ENCODE measurements at regions not wholly inside any gene's neighbourhood (a gene's known extent, or its start where the extent isn't known, plus 50 kb on each side); places are given as distances from the start of the nearest gene placed in this dataset.

- H3K79me2 ChIP-seq (ENCODE audit: insufficient read depth, low read length) = no peaks in the 10 kb centered on the region
- H3K4me1 ChIP-seq (ENCODE audit: insufficient read depth, low read length) = no peaks in the 10 kb centered on the region
- Mint-ChIP-seq H3K4me3 (ENCODE audit: unreplicated experiment) (no peak overlapping the region), H3K9me3 (ENCODE audit: unreplicated experiment) (no peaks in the 10 kb centered on the region), H3K36me3 (ENCODE audit: low read depth, unreplicated experiment) (no peaks in the 10 kb centered on the region), H3K4me1 (ENCODE audit: low read depth, unreplicated experiment) (no peaks in the 10 kb centered on the region), H3K27ac (ENCODE audit: unreplicated experiment) (no peak overlapping the region), H3K27me3 (ENCODE audit: low read depth, unreplicated experiment) (no peaks in the 10 kb centered on the region)
- FAIRE-seq (peak; percentile 79), DNase-seq (ENCODE audit: low read depth) (no peak)
- TF ChIP-seq EZH2 (IDR thresholded peaks at IDR 0.05; ENCODE audit: insufficient read depth, low read length) = no peak
- TF ChIP-seq CTCF (IDR thresholded peaks at IDR 0.05; ENCODE audit: insufficient read depth, low read depth, low read length) = no peak
- H3K27me3 ChIP-seq (ENCODE audit: insufficient read depth, low read length) = no peaks in the 10 kb centered on the region
- H3K27ac ChIP-seq (ENCODE audit: low read depth, low read length) = no peak overlapping the region
- no peaks in the 10 kb centered on the region for H3K36me3 ChIP-seq (ENCODE audit: insufficient read depth, low read length)
- H2AFZ ChIP-seq (ENCODE audit: low read depth, low read length) = no peak overlapping the region
- H3K4me3 ChIP-seq (ENCODE audit: insufficient read depth, low read depth, low read length) = no peak overlapping the region
- no peaks in the 10 kb centered on the region for H4K20me1 ChIP-seq (ENCODE audit: insufficient read depth, low read length)
- H3K4me2 ChIP-seq (ENCODE audit: low read length) = no peak overlapping the region
- no peak overlapping the region for H3K9ac ChIP-seq (ENCODE audit: low read length)
- no peaks in the 10 kb centered on the region for H3K9me3 ChIP-seq (ENCODE audit: insufficient read depth, low read depth, low read length)
Measured at GRCh38 chr21:28239340-28239739, 753.3 kb downstream of the LTN1 start.

DNA sequence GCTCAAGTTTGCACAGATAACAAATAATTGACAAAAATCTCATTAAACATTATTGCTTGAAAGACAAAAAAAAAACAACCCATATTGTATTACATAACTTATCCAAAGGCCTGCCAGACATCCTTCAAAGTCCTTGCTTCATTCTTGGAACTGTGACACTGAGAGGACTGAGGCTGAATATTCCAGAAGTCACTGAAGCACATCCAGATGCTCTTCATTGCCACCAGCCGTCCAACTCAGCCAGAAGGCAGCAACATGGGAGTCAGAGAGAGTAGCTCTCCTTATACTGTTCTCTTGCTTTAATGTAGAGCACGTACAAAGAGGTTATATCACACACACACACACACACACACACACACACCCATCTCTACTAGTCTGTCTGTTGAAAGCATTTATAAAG is 755.0 kb downstream of the LTN1 start:
- Histone ChIP-seq H3K4me3 (ENCODE audit: insufficient read depth, low read depth, low read length) (no peak overlapping the region), H3K36me3 (ENCODE audit: insufficient read depth, low read length) (no peaks in the 10 kb centered on the region), H3K9ac (ENCODE audit: low read length) (no peak overlapping the region), H3K27me3 (ENCODE audit: insufficient read depth, low read length) (no peaks in the 10 kb centered on the region), H3K27ac (ENCODE audit: low read depth, low read length) (no peak overlapping the region), H3K4me2 (ENCODE audit: low read length) (no peak overlapping the region), H2AFZ (ENCODE audit: low read depth, low read length) (no peak overlapping the region), H3K4me1 (ENCODE audit: insufficient read depth, low read length) (no peaks in the 10 kb centered on the region), H3K79me2 (ENCODE audit: insufficient read depth, low read length) (no peaks in the 10 kb centered on the region), H4K20me1 (ENCODE audit: insufficient read depth, low read length) (no peaks in the 10 kb centered on the region), H3K9me3 (ENCODE audit: insufficient read depth, low read depth, low read length) (no peaks in the 10 kb centered on the region)
- H3K27ac Mint-ChIP-seq (ENCODE audit: unreplicated experiment) = no peak overlapping the region
- no peaks in the 10 kb centered on the region for H3K27me3 Mint-ChIP-seq (ENCODE audit: low read depth, unreplicated experiment)
- H3K36me3 Mint-ChIP-seq (ENCODE audit: low read depth, unreplicated experiment) = no peaks in the 10 kb centered on the region
- no peaks in the 10 kb centered on the region for H3K9me3 Mint-ChIP-seq (ENCODE audit: unreplicated experiment)
- DNase-seq (ENCODE audit: low read depth) (no peak), FAIRE-seq (no peak)
- no peak for TF ChIP-seq EZH2 (IDR thresholded peaks at IDR 0.05; ENCODE audit: insufficient read depth, low read length)
- H3K4me3 Mint-ChIP-seq (ENCODE audit: unreplicated experiment) = no peak overlapping the region
- no peaks in the 10 kb centered on the region for H3K4me1 Mint-ChIP-seq (ENCODE audit: low read depth, unreplicated experiment)

GRCh38 chr21:28235169-28235895 is 757.3 kb downstream of the LTN1 start:
- TF ChIP-seq EZH2 (IDR thresholded peaks at IDR 0.05; ENCODE audit: insufficient read depth, low read length) = no peak
- no peak for TF ChIP-seq CTCF (IDR thresholded peaks at IDR 0.05; ENCODE audit: insufficient read depth, low read depth, low read length)
- no peak for DNase-seq (ENCODE audit: low read depth)

More at GRCh38 chr21:28235169-28235895, 757.3 kb downstream of the LTN1 start:
- H3K36me3 ChIP-seq (ENCODE audit: insufficient read depth, low read length) = no peaks in the 10 kb centered on the region
- no peaks in the 10 kb centered on the region for H3K9me3 ChIP-seq (ENCODE audit: insufficient read depth, low read depth, low read length)
- H3K79me2 ChIP-seq (ENCODE audit: insufficient read depth, low read length) = no peaks in the 10 kb centered on the region
- no peak overlapping the region for H2AFZ ChIP-seq (ENCODE audit: low read depth, low read length)
- Mint-ChIP-seq H3K9me3 (ENCODE audit: unreplicated experiment) (no peaks in the 10 kb centered on the region), H3K36me3 (ENCODE audit: low read depth, unreplicated experiment) (no peaks in the 10 kb centered on the region), H3K27ac (ENCODE audit: unreplicated experiment) (no peak overlapping the region), H3K4me1 (ENCODE audit: low read depth, unreplicated experiment) (no peaks in the 10 kb centered on the region), H3K4me3 (ENCODE audit: unreplicated experiment) (no peak overlapping the region), H3K27me3 (ENCODE audit: low read depth, unreplicated experiment) (peaks cover 1% of the 10 kb centered on the region)
- H3K4me1 ChIP-seq (ENCODE audit: insufficient read depth, low read length) = peaks cover 2% of the 10 kb centered on the region
- no peaks in the 10 kb centered on the region for H3K27me3 ChIP-seq (ENCODE audit: insufficient read depth, low read length)
- H3K4me3 ChIP-seq (ENCODE audit: insufficient read depth, low read depth, low read length) = no peak overlapping the region
- no peak for FAIRE-seq
- no peaks in the 10 kb centered on the region for H4K20me1 ChIP-seq (ENCODE audit: insufficient read depth, low read length)
- H3K4me2 ChIP-seq (ENCODE audit: low read length) = no peak overlapping the region
- H3K9ac ChIP-seq (ENCODE audit: low read length) = no peak overlapping the region
- H3K27ac ChIP-seq (ENCODE audit: low read depth, low read length) = no peak overlapping the region
